ENCODE measurements at regions not wholly inside any gene's neighbourhood (a gene's known extent, or its start where the extent isn't known, plus 50 kb on each side); places are given as distances from the start of the nearest gene placed in this dataset.
"Not testable (repeated sequence)": the region's sequence is repeated elsewhere in the genome, so short reads cannot be mapped to it uniquely, and the experiment has no call there.

- not testable (repeated sequence) for TF ChIP-seq EZH2 (IDR thresholded peaks at IDR 0.05; ENCODE audit: low read depth, unreplicated experiment); CTCF (conservative IDR thresholded peaks at IDR 0.05; ENCODE audit: low read depth in 2 of 2); POLR2AphosphoS5 (IDR thresholded peaks at IDR 0.05; ENCODE audit: low read depth); EZH2phosphoT487 (IDR thresholded peaks at IDR 0.05; ENCODE audit: unreplicated experiment); CREB1 (CRISPR knock-in tag; IDR thresholded peaks at IDR 0.05; ENCODE audit: low read depth); JUNB (IDR thresholded peaks at IDR 0.05; ENCODE audit: unreplicated experiment); ETS1 (IDR thresholded peaks at IDR 0.05); REST (IDR thresholded peaks at IDR 0.05; ENCODE audit: unreplicated experiment); ZNF114 (CRISPR knock-in tag; IDR thresholded peaks at IDR 0.05); STAT1 (IDR thresholded peaks at IDR 0.05; ENCODE audit: unreplicated experiment); NANOG (IDR thresholded peaks at IDR 0.05; ENCODE audit: borderline replicate concordance); ZNF331 (CRISPR knock-in tag; IDR thresholded peaks at IDR 0.05; ENCODE audit: low read depth); ZNF462 (CRISPR knock-in tag; IDR thresholded peaks at IDR 0.05)
Measured at GRCh38 chr15:22252521-22252920, 172.2 kb downstream of the OR4M2 start.

Measured in GM23338 (cell line).